HG02938 (cell line): ENCODE measurements at regions not wholly inside any gene's neighbourhood (a gene's known extent, or its start where the extent isn't known, plus 50 kb on each side); places are given as distances from the start of the nearest gene placed in this dataset.

ENCODE experiments used
- ATAC-seq: cut with Tn5 transposase; IDR thresholded peaks from one replicate; pipeline ENCODE4 v1.9.1; 2021; ENCODE audit warnings: mild to moderate bottlenecking, moderate library complexity; ENCODE audit not compliant: unreplicated experiment

DNA sequence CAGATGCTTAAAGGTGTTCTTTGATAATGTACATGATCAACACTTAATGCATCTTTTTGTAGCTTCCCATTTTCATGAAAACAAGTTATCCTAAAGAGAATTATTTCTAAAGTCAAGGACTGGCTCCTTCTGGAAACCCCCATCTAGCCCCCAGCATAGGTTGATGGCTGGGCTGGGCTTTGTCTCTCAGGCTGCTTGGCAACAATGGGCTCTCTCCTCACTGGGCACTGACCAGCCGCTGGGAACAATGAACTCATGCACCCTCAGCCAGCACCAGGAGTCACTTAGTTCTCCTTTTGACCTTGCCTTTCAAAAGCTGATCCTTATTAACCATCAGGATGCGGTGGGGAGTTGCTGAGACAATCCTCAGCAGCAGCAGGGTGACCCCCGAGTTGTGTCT is 293.0 kb upstream of the PLXNA2 start:
- no peak for ATAC-seq

DNA sequence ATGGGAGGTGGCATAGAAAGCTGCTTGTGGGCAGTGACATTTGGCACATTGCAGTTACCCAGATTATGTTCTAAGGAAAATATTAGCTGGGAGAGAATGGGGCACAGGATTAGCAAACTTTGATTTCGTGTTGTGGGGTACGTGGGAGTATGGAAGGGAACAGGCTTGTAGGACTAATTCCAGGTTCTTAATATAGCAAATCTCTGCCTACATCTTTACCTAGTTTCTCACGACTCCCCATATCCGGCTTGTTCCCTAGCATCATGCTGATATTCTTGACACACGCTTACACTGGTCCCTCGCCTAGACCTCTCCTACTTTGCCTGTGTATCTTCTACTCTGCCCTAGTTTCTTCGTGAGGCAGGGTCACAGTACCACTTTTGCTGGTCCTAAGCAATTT is 293.9 kb upstream of the PLXNA2 start:
- ATAC-seq, result no peak

DNA sequence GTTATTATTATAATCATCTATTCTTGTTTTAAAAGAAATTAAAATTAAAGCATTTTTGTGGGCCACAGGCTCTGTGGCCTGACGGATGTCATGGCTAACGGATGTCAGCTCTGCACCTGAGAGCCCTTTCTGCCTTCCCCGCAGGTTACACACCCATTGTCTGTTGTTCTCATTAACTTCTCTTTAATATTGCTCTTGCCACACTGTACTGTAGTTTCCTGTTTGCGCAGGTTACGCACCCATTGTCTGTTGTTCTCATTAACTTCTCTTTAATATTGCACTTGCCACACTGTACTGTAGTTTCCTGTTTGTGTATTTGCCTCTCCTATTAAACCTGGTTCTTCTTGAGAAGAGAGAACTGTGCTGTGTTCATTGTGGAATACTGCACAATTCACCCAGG is 294.4 kb upstream of the PLXNA2 start:
- ATAC-seq, result no peak

DNA sequence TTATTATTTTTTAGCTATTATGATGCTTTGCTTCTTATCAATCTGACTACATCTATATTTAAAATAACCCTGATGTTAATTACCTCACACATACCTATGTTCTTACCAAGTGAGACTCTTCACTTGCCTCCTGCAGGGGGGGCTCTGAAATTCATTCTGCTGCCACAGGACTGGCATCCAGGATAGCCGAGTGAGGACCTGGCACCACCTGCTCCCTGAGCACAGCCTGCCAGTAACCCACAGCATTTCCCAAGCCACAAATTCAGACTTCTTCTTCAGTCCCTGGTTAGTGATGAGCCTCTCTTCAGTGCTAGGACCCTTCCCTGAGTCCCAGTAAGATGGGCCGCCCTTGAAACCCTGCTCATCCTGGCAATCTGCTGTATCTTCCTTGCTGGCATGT is 296.5 kb upstream of the PLXNA2 start:
- ATAC-seq, result no peak

DNA sequence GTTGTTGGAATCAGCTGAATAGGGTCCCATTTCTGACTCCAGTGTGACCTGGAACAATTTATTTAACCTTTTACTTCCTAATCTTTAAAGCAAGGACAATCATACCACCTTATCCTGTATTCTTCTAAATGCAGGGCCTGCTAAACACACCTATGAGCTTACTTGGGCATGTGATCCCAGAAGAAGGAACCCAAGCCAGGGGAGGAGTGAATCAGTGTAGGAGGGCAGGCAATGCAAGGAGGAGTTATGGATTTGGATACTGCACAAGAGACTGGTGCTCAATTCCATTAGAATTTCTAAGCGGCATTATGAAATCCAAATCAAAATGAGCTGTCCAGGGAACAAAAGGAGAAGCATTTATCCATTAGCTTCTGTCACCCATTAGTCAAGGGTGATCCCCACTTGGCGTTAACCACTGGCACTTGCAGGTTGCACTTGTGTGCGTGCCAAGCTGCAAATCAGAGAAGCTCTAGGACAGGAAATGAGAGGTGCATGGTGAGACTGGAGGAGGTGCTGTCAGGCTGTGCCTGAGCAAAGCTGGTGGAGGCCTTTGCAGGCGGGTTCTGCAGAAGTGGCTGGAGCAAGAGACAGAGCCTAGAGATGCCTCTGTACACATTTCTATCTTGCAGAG is 297.2 kb upstream of the PLXNA2 start:
- no peak for ATAC-seq

DNA sequence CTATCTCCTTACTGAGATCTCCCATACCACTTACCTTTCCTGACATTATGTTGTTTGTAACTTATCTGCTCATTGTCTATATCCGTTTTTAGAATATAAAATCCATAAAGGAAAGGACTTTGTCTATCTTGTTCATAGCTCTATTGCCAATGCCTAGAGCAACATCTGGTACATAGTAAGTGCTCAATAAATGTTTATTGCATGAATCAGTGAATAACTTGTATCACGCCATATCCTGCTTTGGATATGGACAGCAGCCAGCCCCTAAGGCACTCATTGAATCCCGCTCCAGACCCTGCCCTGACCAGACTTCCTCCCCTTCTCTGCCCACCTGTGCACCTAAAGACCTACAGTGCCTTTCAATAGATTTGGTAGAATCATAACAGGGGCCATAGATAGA is 298.1 kb upstream of the PLXNA2 start:
- no peak for ATAC-seq

DNA sequence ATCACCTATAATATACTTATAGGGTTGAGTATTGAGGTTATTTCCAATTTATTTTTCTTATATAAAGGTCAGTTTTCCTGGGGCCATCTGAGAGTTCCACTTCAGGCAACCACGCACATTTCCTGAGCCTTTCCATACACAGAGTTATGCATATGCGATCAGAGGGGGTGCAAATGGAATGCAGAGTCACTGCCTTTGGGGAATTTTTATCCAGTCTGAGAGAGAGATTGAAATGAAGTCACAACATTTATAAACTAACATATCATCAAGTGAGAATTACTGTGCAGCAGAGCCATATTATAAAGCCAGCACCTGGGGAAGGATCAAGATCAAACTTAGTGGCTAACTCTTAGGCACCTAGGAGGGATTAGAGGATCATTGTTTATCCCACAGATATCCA is 299.9 kb upstream of the PLXNA2 start:
- no peak for ATAC-seq

DNA sequence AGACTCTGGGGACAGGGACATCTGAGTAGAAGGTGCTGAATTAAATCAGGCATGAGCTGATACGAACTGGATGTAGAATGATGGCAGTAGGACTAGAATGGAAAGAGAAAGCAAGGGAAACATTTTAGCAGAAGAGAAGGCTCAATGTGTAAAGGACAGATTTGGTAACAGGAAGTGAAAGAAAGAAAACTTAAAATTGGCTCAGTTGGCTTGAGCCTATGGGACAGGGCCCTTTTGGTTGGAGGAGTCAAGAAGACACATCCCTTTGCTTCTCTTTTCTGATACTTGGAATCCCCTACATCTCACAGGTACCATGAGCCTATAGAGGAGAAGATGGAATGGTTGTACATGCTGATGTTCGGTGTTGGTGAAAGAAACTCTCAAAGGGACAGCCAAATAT is 300.6 kb upstream of the PLXNA2 start:
- no peak for ATAC-seq

DNA sequence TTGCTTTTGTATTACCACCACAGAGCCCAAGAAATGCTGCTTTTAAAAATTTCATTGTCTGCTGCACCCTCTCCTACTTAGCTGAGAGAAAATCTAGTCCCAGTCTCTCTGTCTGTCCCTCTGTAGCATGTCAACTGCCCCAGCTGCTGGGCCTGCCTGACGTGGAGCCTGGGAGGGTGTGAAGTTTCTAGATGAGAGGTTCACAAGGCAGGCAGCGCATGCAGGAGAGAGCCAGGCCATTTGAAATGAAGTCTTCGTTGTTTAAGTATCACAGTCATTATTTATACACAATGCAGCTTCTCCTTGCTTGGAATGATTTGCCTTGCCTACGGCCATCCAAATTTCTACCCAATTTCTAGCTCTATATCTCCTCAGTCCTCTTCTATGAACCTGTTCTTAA is 306.8 kb upstream of the PLXNA2 start:
- no peak for ATAC-seq

DNA sequence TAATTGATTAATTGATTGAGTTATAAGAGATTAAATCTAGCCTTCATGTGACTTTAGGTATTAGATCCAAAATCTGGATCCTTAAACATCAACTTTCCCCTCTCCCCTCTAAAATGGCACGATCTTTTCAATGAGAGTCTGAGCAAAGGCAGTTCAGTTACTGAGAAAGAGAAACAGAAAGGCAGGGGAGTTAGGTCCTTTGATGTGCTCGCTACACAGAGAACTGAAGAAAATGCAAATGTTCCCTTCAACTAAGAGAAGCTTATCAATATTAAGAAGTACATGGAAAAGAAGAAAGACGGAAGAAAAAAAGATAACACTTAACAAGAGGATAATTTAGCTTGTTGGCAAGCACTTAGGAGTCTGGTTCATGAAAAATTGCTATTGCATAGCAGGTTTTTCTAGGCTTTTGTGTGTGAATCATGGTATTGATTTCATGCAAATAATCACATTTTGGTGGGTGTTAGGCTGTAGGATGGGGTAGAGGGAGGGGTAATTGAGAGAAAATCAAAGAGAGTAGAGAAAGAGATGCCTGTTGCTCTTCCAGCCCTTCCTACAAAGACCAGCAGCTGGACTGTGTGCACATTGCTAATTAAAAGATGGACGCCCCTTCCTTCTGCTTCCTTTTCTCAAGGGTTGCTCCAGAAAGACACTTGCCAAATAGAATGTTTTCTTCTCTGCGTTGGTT is 307.6 kb upstream of the PLXNA2 start:
- no peak for ATAC-seq

DNA sequence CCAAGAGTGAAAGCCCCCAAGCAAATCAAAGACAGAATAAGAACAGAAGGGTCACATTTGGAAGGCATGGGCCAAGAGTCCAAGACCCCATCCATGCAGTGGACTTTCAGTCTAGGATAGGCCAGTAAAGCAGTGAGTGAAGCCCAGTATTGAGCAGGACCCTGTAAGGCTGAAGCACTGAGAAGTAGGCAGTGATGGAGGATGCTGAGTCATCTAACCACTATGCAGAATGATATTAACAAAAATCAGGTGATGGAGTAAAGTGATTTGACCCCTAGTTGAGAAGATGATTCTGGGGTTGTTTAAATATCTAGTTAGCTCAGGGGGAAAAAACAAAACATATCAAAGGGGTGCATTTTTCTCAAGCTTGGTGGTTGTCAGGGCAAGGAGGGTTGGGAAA is 308.7 kb upstream of the PLXNA2 start:
- ATAC-seq, result no peak

DNA sequence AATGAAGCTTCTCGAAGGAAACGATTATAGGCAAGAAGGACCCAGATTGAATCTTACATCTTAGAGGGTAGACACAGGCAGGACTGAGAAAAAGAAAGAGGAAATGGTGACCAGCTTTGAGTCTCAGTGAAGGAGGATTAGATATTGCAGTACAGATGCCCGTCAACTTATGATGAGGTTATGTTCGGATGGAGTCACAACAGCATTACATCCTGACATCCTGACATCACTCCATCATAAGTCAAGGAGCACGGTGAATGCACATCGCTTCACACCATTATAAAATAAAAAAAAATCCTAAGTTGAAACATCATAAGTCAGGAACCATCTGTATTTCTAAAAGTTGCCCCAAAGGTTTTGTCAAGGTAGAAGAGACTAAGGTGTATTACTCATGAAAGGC is 312.3 kb upstream of the PLXNA2 start:
- ATAC-seq, result no peak

DNA sequence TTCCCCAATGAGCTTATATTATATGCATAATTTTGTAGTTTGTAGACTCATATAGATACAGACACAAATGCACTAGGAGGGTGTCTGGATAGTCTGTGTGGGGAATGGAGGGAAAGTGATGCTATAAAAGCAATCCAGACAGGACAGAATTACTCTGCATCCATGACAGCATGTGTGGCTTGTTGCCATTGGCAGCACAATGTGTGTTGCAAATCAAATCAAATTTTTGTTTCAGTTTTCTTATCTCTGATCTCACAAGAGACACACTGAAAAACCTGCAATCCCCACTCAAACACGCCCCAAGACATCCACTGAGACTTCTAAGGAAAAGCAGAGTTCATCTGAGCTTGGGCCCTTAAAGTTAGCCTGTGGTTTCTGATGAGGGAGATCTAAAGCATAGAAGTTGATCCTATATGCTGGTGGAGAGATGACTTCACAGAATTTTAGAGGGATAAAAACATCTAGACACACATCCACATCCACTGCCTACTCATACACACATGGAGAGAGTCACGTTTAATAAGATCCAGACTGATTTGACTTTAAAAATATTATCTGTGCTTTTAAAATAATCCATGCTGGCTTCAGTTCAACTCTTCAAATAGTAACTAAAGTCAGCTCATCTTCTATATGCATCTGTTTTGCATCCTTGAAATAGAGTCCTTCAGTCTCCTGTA is 313.0 kb upstream of the PLXNA2 start:
- ATAC-seq, result no peak

DNA sequence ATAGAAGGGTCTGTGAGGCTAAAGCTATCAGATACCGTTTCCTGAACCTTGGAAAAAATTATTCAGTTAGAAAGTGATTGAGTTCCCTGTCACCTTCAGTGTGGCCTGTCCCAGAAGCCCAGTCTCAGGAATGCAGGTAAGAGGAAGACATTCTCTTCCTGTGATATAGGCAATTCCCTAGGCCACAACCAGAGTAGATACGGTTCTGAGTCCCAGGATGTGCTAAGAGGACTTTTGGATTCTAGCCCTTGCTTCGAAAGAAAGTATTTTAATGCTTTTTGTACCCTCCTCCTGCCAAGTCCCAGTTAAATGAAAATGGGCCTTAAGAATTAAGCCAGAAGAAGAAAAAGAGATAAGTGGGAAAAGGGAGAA is 313.5 kb upstream of the PLXNA2 start:
- ATAC-seq, result no peak

DNA sequence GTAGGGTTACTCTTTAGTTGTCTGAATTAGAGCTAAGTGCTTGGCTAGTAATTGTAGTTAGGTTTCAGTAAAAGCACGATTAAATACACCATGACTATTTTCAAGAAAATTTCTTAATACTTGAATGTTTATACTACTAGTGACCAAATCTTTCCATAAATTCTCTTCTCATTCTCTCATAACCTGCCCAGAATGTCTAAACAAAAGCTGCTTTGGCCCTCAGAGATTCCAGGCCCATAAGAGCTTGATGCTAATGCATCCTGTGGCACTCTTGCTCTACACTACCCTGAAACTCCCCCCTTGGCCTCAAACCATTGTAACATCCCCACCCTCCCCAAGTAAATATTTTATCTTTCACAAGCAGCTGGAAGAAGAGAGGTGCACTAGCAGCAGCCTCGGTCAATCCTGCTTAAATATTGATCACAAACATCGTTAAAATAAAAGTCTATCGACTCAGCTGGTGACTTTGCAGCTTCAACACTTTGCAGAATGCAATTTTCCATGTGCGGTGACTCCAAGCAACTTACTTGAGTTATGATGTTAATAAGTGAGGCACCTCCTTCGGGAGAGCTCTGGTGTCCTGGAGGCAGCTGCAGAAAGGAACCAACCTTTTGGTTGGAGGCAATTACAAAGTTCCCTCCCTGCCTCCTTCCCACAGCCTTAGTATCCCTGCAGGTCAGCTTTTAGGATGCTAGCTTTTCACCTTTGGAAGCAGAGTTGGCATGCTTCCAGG is 315.6 kb upstream of the PLXNA2 start:
- ATAC-seq, result no peak

DNA sequence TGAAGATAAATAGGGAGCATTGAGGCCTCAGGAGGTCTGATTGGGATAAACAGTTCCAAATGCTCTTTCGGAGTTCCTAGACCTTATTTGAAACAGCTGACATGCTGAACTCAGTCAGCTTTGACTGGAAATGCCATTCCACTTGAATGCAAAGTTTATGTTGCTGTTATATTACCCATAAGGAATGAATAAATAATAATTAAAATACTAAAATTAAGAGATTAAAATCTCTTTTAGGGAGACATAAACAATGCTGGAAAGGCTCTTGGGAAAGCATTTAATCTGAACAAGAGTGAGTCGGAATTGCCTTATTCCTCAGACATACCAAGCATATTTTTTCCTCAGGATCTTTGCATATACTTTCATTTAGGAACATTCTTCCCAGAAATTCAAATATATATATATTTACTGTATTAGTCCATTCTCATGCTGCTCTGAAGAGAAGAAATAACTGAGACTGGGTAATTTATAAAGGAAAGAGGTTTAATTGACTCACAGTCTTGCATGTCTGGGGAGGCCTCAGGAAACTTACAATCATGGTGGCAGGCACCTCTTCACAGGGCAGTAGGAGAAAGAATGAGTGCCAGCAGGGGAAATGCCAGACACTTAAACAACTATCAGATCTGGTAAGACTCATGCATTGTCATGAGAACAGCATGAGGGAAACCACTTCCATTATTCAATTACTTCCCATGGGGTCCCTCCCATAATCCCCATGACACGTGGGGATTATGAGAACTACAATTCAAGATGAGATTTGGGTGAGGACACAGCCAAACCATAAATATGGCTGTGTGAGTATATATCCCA is 318.2 kb upstream of the PLXNA2 start:
- no peak for ATAC-seq

DNA sequence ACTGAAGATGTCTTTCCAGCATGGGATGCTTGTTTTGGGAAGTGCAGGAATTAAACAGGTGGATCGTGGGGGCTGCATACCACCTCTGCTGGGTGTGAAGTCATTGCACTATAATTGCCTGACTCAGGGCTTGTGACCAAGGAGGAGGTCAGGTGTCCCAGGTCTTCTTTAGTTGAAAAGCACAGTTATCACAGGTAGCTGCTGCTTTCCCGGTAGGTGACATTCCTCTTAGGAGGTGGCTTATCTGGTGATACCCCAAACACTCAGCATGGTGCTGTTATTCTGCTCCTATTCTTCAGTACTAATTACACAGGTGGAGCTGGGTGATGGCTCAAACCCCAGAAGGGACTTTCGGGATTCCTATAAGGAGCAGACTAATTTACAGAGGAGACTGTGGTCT is 320.3 kb upstream of the PLXNA2 start:
- ATAC-seq, result no peak

DNA sequence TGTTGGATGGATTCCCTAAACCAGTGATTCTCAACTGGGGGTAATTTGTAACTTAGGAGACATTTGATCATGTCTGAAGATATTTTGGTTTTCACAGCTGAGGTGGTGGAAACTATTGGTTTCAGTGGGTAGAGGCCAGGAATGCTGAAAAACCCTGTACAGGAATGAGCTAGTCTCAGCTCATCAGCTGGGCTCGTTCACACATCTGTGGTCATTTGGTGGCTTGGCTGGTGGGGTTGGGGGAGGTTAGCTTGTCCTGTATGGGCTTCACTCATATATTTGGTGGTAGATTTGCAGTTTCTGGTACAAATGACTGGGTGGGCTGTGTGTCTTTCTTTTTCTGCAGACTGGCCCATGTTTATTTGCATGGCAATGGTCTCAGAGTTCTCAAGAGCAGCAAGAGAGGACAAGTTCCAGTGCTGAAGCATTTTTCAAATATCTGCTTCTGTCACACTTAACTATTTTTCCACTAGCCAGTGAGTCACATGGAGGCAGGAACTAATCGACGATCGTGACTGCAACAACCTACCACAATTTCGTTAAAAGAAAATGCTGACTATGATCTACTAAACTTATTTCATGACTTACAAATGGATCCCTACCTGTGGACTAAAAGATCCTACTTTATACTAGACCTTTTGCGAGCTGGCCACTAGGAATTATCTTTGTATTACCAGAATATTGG is 321.7 kb upstream of the PLXNA2 start:
- no peak for ATAC-seq

DNA sequence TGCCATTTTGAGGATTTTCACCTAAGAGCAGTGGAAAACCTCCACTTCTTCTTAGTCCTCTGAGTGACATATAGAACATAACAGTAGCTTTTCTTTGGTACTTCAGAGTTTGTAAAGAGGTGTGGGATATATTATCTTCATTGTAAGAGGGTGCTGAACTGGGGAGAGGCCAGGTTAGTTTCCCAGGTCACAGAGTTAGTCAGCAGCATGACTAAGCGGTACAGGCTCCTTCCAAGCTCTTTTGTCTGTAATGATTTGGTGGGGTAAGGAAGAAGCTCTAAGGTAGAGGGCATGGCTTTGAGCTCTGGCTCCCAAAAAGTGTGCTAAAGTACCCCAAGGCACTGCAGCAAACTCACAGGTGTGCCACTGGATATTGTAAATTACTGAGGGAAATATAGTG is 325.0 kb upstream of the PLXNA2 start:
- no peak for ATAC-seq

DNA sequence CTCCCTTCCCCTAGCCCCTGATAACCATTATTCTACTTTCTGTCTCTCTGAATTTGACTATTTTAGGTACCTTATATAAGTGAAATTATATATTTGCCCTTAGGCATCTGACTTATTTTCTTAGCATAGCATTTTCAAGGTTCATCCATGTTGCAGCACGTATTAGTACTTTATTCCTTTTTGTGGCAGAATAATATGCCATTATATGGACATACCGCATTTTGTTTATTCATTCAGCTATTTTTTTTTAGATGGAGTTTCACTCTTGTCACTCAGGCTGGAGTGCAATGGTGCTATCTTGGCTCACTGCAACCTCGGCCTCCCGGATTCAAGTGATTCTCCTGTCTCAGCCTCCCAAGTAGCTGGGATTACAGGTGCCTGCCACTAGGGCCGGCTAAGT is 326.2 kb upstream of the PLXNA2 start:
- ATAC-seq, result no peak
